ENCODE measurements at regions not wholly inside any gene's neighbourhood (a gene's known extent, or its start where the extent isn't known, plus 50 kb on each side); places are given as distances from the start of the nearest gene placed in this dataset.

DNA sequence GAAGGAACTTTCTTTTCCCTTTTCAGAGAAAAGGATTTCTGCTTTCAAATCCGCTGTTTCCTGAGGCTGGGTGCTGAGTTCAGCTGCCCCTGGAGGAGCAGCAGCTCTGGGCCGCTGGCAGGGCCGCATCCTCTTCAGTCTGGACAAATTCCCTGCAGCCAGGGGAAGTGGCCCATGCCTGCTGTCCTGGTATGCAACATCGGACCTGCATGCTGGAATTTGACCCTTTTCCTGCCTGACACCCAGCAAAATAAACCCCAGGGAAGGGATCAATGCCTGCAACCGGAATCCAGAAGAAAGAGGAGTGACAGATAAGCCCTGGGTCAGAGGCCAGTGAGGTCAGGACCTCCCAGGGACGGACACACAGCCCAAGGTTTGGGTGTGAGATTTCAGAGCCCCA lies 54.1 kb upstream of the LINC01488 start:
- H3K27me3 ChIP-seq, result peaks cover 0 to 11% (median 0%) of the 10 kb centered on the region in 4 donors
- H3K4me1 ChIP-seq, result no peaks in the 10 kb centered on the region
- no peaks in the 10 kb centered on the region for H3K36me3 ChIP-seq
- DNase-seq (ENCODE audit: extremely low spot score), result no peak
- no peak overlapping the region for H3K4me3 ChIP-seq
- no peak overlapping the region for H3K27ac ChIP-seq (replicated peaks in 1 of 4)
- no peak for TF ChIP-seq POLR2AphosphoS5 (IDR thresholded peaks at IDR 0.05)
- TF ChIP-seq EP300 (IDR thresholded peaks at IDR 0.05), result no peak
- TF ChIP-seq POLR2A (IDR thresholded peaks at IDR 0.05; ENCODE audit: low read depth), result no peak
- WGBS, result 76% methylated on average over 5 of the region's 6 CpGs
- peaks cover 2 to 14% (median 13%) of the 10 kb centered on the region in 4 donors for H3K9me3 ChIP-seq
- intact Hi-C loops (cut with DNase I), result no loop called here

DNA sequence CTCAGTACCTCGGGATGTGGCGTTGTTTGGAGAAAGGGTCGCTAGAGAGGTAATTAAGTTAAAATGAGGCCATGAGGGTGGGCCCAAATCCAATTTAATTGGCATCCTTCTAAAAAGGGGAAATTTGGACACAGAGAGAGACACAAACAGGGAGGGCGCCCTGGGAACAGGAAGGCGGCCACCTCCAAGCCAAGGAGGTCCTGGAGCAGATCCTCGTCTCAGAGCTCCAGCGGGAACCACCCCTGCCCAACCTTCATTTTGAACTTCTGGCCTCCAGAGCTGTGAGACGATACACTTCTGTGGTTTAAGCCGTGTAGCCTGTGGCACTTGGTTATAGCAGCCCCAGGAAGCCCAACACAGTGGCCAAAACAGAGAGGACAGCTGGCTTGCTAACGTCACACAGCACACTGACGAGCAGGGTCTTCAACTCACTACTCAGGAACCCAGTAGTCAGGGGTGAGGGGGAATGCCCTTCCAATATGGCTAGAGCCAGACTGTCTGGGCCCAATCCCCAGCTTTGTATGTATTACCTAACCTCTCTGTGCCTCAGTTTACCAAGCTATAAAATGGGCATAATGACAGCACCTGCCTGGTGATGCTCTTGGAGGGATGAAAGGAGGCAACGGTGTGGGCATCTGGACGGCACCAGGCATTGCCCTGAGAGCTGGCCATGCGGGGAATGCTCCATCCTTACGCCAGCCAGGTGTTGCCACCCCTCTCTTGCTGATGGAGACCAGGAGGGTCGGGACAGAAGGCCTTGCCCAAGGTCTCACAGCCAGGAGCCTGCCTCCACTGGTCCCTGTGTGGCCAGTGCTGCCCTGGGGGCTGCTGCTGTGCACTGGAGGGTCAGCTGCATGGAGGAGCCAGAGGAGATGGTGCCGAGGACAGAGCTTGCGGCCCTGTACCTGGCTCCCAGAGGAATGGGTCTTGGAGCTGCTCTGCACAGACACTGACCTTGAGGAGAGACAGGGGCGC lies 53.3 kb upstream of the LINC01488 start:
- Histone ChIP-seq H3K27me3 (peaks cover 0 to 11% (median 0%) of the 10 kb centered on the region in 4 donors), H3K4me1 (no peaks in the 10 kb centered on the region), H3K4me3 (no peak overlapping the region), H3K27ac (replicated peaks in 1 of 4) (no peak overlapping the region), H3K9me3 (peaks cover 2 to 14% (median 13%) of the 10 kb centered on the region in 4 donors), H3K36me3 (no peaks in the 10 kb centered on the region)
- TF ChIP-seq POLR2A (IDR thresholded peaks at IDR 0.05; ENCODE audit: low read depth), result no peak
- TF ChIP-seq EP300 (IDR thresholded peaks at IDR 0.05), result no peak
- TF ChIP-seq POLR2AphosphoS5 (IDR thresholded peaks at IDR 0.05), result no peak
- no peak for TF ChIP-seq CTCF (IDR thresholded peaks at IDR 0.05)
- intact Hi-C loops (cut with DNase I), result no loop called here
- DNase-seq (ENCODE audit: extremely low spot score), result no peak
- WGBS, result 88% methylated on average over 9 of the region's 19 CpGs

DNA sequence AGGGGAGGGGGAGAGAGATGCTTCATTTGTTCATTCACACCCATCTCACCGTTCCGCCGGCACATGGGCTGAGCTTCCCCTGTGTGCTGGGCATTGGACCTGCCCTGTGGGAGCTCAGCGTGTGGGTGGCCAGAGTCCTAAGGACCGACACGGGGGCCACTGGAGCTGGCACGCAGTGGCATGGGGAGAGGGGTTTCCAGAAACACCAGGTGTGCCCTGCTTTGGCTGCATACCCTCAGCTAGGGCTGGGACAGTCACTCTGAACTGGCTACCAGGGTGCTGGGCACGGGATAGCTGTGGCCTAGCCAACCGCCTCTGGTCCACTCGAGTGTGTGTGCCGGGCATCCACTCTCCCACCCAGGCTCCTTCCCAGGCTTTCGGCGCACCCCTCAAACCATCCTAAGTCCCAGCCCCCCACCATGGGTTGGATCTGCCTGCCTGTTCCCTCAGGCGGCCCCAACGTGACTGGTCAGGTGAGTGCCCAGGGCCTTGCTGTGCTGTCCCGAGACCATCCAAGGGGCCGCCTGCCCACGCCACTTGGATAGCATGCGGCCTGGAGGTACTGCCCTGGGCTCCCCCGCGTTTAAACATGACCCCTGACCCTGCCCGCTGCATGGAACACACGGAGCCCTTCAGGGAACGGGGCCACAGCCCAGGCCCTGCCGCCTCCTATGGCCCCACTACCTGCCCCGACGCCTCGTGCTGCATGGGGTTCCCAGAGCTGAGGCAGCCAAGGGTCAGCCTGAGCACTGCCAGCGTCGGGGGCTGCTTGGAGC lies 51.6 kb upstream of the LINC01488 start:
- Histone ChIP-seq H3K27me3 (peaks cover 0 to 11% (median 0%) of the 10 kb centered on the region in 4 donors), H3K4me1 (no peaks in the 10 kb centered on the region), H3K4me3 (no peak overlapping the region), H3K36me3 (no peaks in the 10 kb centered on the region), H3K27ac (replicated peaks in 1 of 4) (no peak overlapping the region), H3K9me3 (peaks cover 0 to 7% (median 6%) of the 10 kb centered on the region in 4 donors)
- no peak for DNase-seq (ENCODE audit: extremely low spot score)
- intact Hi-C loops (cut with DNase I), result no loop called here
- 92% methylated on average over 26 of the region's 30 CpGs for WGBS
- TF ChIP-seq POLR2AphosphoS5 (IDR thresholded peaks at IDR 0.05) (no peak), EP300 (IDR thresholded peaks at IDR 0.05) (no peak), CTCF (IDR thresholded peaks at IDR 0.05) (no peak), POLR2A (IDR thresholded peaks at IDR 0.05; ENCODE audit: low read depth) (no peak)

GRCh38 chr11:69430566-69430965 lies 50.9 kb upstream of the LINC01488 start:
- intact Hi-C loops (cut with DNase I), result no loop called here
- TF ChIP-seq POLR2AphosphoS5 (IDR thresholded peaks at IDR 0.05), result no peak
- TF ChIP-seq EP300 (IDR thresholded peaks at IDR 0.05), result no peak
- no peak for TF ChIP-seq POLR2A (IDR thresholded peaks at IDR 0.05; ENCODE audit: low read depth)
- TF ChIP-seq CTCF (IDR thresholded peaks at IDR 0.05), result no peak

GRCh38 chr11:69431136-69431535 lies 50.3 kb upstream of the LINC01488 start:
- WGBS, result 83% methylated on average over 5 of the region's 5 CpGs
- no peak overlapping the region for H3K27ac ChIP-seq (replicated peaks in 1 of 4)
- peaks cover 0 to 11% (median 0%) of the 10 kb centered on the region in 4 donors for H3K27me3 ChIP-seq
- no peaks in the 10 kb centered on the region for H3K4me1 ChIP-seq
- intact Hi-C loops (cut with DNase I), result no loop called here
- no peaks in the 10 kb centered on the region for H3K36me3 ChIP-seq
- H3K4me3 ChIP-seq, result no peak overlapping the region
- no peaks in the 10 kb centered on the region for H3K9me3 ChIP-seq
- TF ChIP-seq POLR2A (IDR thresholded peaks at IDR 0.05; ENCODE audit: low read depth) (no peak), POLR2AphosphoS5 (IDR thresholded peaks at IDR 0.05) (no peak), CTCF (IDR thresholded peaks at IDR 0.05) (no peak), EP300 (IDR thresholded peaks at IDR 0.05) (no peak)
- DNase-seq (ENCODE audit: extremely low spot score), result no peak

More at GRCh38 chr11:69430566-69430965, 50.9 kb upstream of the LINC01488 start:
- Histone ChIP-seq H3K4me1 (no peaks in the 10 kb centered on the region), H3K27ac (replicated peaks in 1 of 4) (no peak overlapping the region), H3K27me3 (peaks cover 0 to 11% (median 0%) of the 10 kb centered on the region in 4 donors), H3K9me3 (peaks cover 0 to under 1% (median under 1%) of the 10 kb centered on the region in 4 donors), H3K4me3 (no peak overlapping the region), H3K36me3 (no peaks in the 10 kb centered on the region)
- 50% methylated on average over 5 of the region's 5 CpGs for WGBS
- no peak for DNase-seq (ENCODE audit: extremely low spot score)

Data from esophagus muscularis mucosa (tissue), 4 donors.